ENCODE measurements at regions not wholly inside any gene's neighbourhood (a gene's known extent, or its start where the extent isn't known, plus 50 kb on each side); places are given as distances from the start of the nearest gene placed in this dataset.

DNA sequence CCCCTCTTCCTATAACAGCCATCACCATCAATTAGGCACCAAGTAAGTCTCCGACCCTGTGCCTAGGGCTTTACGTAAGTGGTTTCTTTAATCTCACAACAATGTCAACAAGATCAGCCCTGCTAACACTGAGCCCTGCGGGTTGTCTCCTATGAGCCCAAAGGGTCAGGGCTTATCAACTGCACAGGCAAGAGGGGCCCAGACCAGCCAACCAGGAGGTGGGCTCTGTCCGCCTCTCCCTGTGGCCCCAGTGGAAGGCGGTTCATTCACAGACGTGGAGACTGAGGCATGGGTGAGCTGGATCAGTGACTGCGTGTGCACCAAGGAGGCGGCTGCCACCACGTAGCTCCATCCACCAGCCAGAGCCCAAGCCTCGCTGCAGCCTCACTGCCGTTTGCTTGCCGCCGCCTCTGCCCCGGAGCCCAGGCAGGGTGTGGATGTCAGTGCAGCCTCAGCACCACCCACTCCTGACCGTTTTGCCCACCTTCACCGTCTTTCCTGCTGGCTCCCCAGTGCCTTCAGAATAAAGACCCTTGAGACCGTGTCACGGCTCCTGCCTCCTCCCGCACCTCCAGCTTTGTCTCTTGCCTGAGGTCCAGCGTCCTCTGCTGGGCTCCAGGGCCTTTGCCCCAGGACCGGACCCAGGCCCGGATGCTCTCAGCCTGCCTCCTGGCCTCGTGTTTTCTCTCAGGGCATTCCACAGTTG lies 78.7 kb downstream of the DLL1 start:
- Histone ChIP-seq H3K9me2 (replicated peaks; ENCODE audit: control insufficient read depth, low read length) (no peaks in the 10 kb centered on the region), H3K36me3 (ENCODE audit: control insufficient read depth, low read length) (no peaks in the 10 kb centered on the region), H3K4me2 (ENCODE audit: low read length) (no peak overlapping the region), H3K9me3 (ENCODE audit: control insufficient read depth, insufficient read depth, low read length) (peaks cover 15% of the 10 kb centered on the region; the same call in 1 of the 2 replicates), H3K4me3 (ENCODE audit: low read length) (no peak overlapping the region), H3K27ac (ENCODE audit: low read depth, low read length) (no peak overlapping the region), H3K79me2 (ENCODE audit: control insufficient read depth, low read length) (no peaks in the 10 kb centered on the region), H3F3A (ENCODE audit: control insufficient read depth, insufficient read depth) (no peaks in the 10 kb centered on the region), H3K4me1 (ENCODE audit: control insufficient read depth, low read length) (no peaks in the 10 kb centered on the region), H3K27me3 (ENCODE audit: control insufficient read depth, low read length) (no peaks in the 10 kb centered on the region), H4K20me1 (ENCODE audit: control insufficient read depth, insufficient read depth, low read depth, low read length) (no peaks in the 10 kb centered on the region)
- TF ChIP-seq CTCF (IDR thresholded peaks at IDR 0.05; ENCODE audit: low read depth, low read length, poor library complexity, severe bottlenecking) = no peak
- no peak for TF ChIP-seq EZH2phosphoT487 (IDR thresholded peaks at IDR 0.05; ENCODE audit: borderline replicate concordance, low read length)

GRCh38 chr6:170211404-170212025 lies 79.4 kb downstream of the DLL1 start:
- Histone ChIP-seq H3K4me1 (ENCODE audit: control insufficient read depth, low read length) (no peaks in the 10 kb centered on the region), H3K79me2 (ENCODE audit: control insufficient read depth, low read length) (no peaks in the 10 kb centered on the region), H3K4me3 (ENCODE audit: low read length) (no peak overlapping the region), H3K27ac (ENCODE audit: low read depth, low read length) (no peak overlapping the region), H3K9me2 (replicated peaks; ENCODE audit: control insufficient read depth, low read length) (no peaks in the 10 kb centered on the region), H3F3A (ENCODE audit: control insufficient read depth, insufficient read depth) (no peaks in the 10 kb centered on the region), H4K20me1 (ENCODE audit: control insufficient read depth, insufficient read depth, low read depth, low read length) (no peaks in the 10 kb centered on the region), H3K36me3 (ENCODE audit: control insufficient read depth, low read length) (no peaks in the 10 kb centered on the region), H3K9me3 (ENCODE audit: control insufficient read depth, insufficient read depth, low read length) (peaks cover 15% of the 10 kb centered on the region; the same call in 1 of the 2 replicates), H3K4me2 (ENCODE audit: low read length) (no peak overlapping the region), H3K27me3 (ENCODE audit: control insufficient read depth, low read length) (no peaks in the 10 kb centered on the region)
- TF ChIP-seq EZH2phosphoT487 (IDR thresholded peaks at IDR 0.05; ENCODE audit: borderline replicate concordance, low read length) (no peak), CTCF (IDR thresholded peaks at IDR 0.05; ENCODE audit: low read depth, low read length, poor library complexity, severe bottlenecking) (no peak)

DNA sequence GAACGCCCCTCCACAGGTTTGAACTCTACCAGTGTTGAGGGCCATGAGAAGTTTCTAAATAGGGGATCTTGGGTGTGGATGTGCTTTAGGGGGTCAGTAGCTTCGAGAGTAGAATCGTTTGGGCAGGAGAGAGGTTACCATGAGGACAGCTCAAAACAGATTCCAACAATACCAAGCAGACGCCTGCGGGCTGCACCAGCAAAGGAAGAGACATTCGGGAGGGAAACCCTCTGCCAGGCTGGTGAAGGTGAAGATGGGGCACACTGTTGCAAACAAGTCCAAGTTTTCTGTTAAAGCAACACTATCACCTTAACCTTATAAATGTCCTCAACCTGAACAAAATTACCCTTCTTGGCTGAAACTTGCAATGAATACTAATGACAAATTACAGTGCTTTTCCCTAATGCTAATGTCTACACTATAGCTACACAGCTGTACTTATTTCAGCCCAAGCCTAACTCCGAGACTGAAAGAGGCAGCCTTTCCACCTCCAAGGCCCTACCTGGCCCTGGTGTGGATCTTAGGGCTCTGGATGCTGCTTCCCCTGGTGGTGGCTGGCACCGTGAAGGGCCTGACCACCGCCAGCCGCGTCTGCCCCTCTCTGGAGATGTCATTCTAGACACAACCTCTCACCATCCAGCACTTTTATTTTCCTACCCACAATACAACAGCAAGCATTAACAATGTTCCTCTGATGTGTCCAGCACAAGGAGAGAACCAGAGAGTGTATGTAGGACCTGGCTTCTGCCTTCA lies 80.1 kb downstream of the DLL1 start:
- no peak overlapping the region for H3K4me2 ChIP-seq (ENCODE audit: low read length)
- TF ChIP-seq CTCF (IDR thresholded peaks at IDR 0.05; ENCODE audit: low read depth, low read length, poor library complexity, severe bottlenecking) = no peak
- no peak for TF ChIP-seq EZH2phosphoT487 (IDR thresholded peaks at IDR 0.05; ENCODE audit: borderline replicate concordance, low read length)
- no peaks in the 10 kb centered on the region for H3K27me3 ChIP-seq (ENCODE audit: control insufficient read depth, low read length)
- no peak overlapping the region for H3K27ac ChIP-seq (ENCODE audit: low read depth, low read length)
- peaks cover 19% of the 10 kb centered on the region; the same call in 1 of the 2 replicates for H3K9me3 ChIP-seq (ENCODE audit: control insufficient read depth, insufficient read depth, low read length)
- no peaks in the 10 kb centered on the region for H3K36me3 ChIP-seq (ENCODE audit: control insufficient read depth, low read length)
- H3F3A ChIP-seq (ENCODE audit: control insufficient read depth, insufficient read depth) = no peaks in the 10 kb centered on the region
- H4K20me1 ChIP-seq (ENCODE audit: control insufficient read depth, insufficient read depth, low read depth, low read length) = no peaks in the 10 kb centered on the region
- H3K4me1 ChIP-seq (ENCODE audit: control insufficient read depth, low read length) = no peaks in the 10 kb centered on the region
- H3K79me2 ChIP-seq (ENCODE audit: control insufficient read depth, low read length) = no peaks in the 10 kb centered on the region
- no peak overlapping the region for H3K4me3 ChIP-seq (ENCODE audit: low read length)
- H3K9me2 ChIP-seq (replicated peaks; ENCODE audit: control insufficient read depth, low read length) = no peaks in the 10 kb centered on the region
